ENCODE measurements at regions not wholly inside any gene's neighbourhood (a gene's known extent, or its start where the extent isn't known, plus 50 kb on each side); places are given as distances from the start of the nearest gene placed in this dataset.
A peak's percentile ranks its signal among the peaks of the same experiment; 100 is the strongest.

- peak; percentile 35; the same call in 1 of the 2 replicates for TF ChIP-seq RAD21 (CRISPR knock-in tag; IDR thresholded peaks at IDR 0.05)
- peak; percentile 81 for TF ChIP-seq CAMTA2 (CRISPR knock-in tag; IDR thresholded peaks at IDR 0.05; ENCODE audit: borderline replicate concordance)
- TF ChIP-seq HOMEZ (CRISPR knock-in tag; IDR thresholded peaks at IDR 0.05; ENCODE audit: low read depth), result no peak; the same call in 1 of the 2 replicates
- TF ChIP-seq ZNF574 (CRISPR knock-in tag; IDR thresholded peaks at IDR 0.05), result peak; percentile 35; the same call in 1 of the 2 replicates
- TF ChIP-seq ZBED4 (CRISPR knock-in tag; IDR thresholded peaks at IDR 0.05; ENCODE audit: borderline replicate concordance), result peak; percentile 52; the same call in 1 of the 2 replicates
- TF ChIP-seq ELF3 (CRISPR knock-in tag; IDR thresholded peaks at IDR 0.05), result peak; percentile 92
- TF ChIP-seq ESRRA (CRISPR knock-in tag; IDR thresholded peaks at IDR 0.05; ENCODE audit: low read depth), result peak; percentile 94
- TF ChIP-seq KDM3A (CRISPR knock-in tag; IDR thresholded peaks at IDR 0.05; ENCODE audit: low read depth), result 0 out of 2 replicates have a peak, but pooled peaks have one; percentile 67
- 0 out of 2 replicates have a peak, but pooled peaks have one; percentile 37 for TF ChIP-seq MAFF (IDR thresholded peaks at IDR 0.05; ENCODE audit: low read depth, low read length)
- no peak; the same call in 1 of the 2 replicates for TF ChIP-seq ZNF121 (CRISPR knock-in tag; IDR thresholded peaks at IDR 0.05)
- TF ChIP-seq RFXAP (CRISPR knock-in tag; IDR thresholded peaks at IDR 0.05; ENCODE audit: borderline replicate concordance), result peak; percentile 76; the same call in 1 of the 2 replicates
- TF ChIP-seq ZZZ3 (CRISPR knock-in tag; IDR thresholded peaks at IDR 0.05; ENCODE audit: borderline replicate concordance), result peak; percentile 80; the same call in 1 of the 2 replicates
- TF ChIP-seq ZMYM4 (CRISPR knock-in tag; IDR thresholded peaks at IDR 0.05), result peak; percentile 72
- peak; percentile 60; the same call in 1 of the 2 replicates for TF ChIP-seq TMF1 (CRISPR knock-in tag; IDR thresholded peaks at IDR 0.05; ENCODE audit: low read depth)
- peak; percentile 90; the same call in 1 of the 2 replicates for TF ChIP-seq ZNF333 (CRISPR knock-in tag; IDR thresholded peaks at IDR 0.05; ENCODE audit: borderline replicate concordance)
- no peak; the same call in 1 of the 2 replicates for TF ChIP-seq PRDM10 (CRISPR knock-in tag; IDR thresholded peaks at IDR 0.05; ENCODE audit: low read depth)
- no peak for TF ChIP-seq SATB2 (CRISPR knock-in tag; IDR thresholded peaks at IDR 0.05)
These were observed 142.8 kb downstream of the VEGFA start (continued) for GRCh38 chr6:43912598-43913371.
